WTC11 (cell line): ENCODE measurements at regions not wholly inside any gene's neighbourhood (a gene's known extent, or its start where the extent isn't known, plus 50 kb on each side); places are given as distances from the start of the nearest gene placed in this dataset.

Experiments used
- ATAC-seq: fragments of 200-7000 bp; cut with Tn5 transposase; 2 replicates; pipeline ENCODE4 v1.10.0; 2021; ENCODE audit warnings: mild to moderate bottlenecking, moderate library complexity
- CTCF ChIA-PET: fragments of 300-600 bp; sonication (Branson Sonifier 250); formaldehyde crosslinking; loops from one replicate; lab custom pipeline; 2021; ENCODE audit warnings: antibody characterized with exemption; lab: Charles Lee
- POLR2A ChIA-PET: fragments of 350-600 bp; sonication (Branson Sonifier 250); formaldehyde crosslinking; loops from one replicate; lab custom pipeline; 2021; ENCODE audit warnings: antibody characterized with exemption; lab: Charles Lee
- DNase-seq: peaks from one replicate; pipeline ENCODE4 v3.0.0; 2021; ENCODE audit warnings: low spot score
- H3K27ac Mint-ChIP-seq: 2 replicates; pipeline ENCODE4 v1.8.0; 2021; ENCODE audit warnings: mixed read lengths
- H3K27me3 Mint-ChIP-seq: 2 replicates; pipeline ENCODE4 v1.8.0; 2021; ENCODE audit warnings: low read depth, mild to moderate bottlenecking, moderate library complexity, mixed read lengths
- H3K36me3 Mint-ChIP-seq: 2 replicates; pipeline ENCODE4 v1.8.0; 2021; ENCODE audit warnings: mixed read lengths
- H3K4me1 Mint-ChIP-seq: 2 replicates; pipeline ENCODE4 v1.8.0; 2022; ENCODE audit warnings: mixed read lengths
- H3K4me3 Mint-ChIP-seq: 2 replicates; pipeline ENCODE4 v1.8.0; 2021; ENCODE audit warnings: mild to moderate bottlenecking, moderate library complexity, mixed read lengths
- H3K9me3 Mint-ChIP-seq: 2 replicates; pipeline ENCODE4 v1.8.0; 2021; ENCODE audit warnings: mixed read lengths
- CBFB ChIP-seq: sonication (generic); formaldehyde crosslinking; IDR thresholded peaks from 2 replicates; pipeline ENCODE4 v1.8.1; 2022; ENCODE audit warnings: mild to moderate bottlenecking, low read depth, missing genetic modification reagents
- CREM ChIP-seq: sonication (generic); formaldehyde crosslinking; IDR thresholded peaks from 2 replicates; pipeline ENCODE4 v1.8.1; 2022; ENCODE audit warnings: mild to moderate bottlenecking, missing genetic modification reagents, moderate library complexity
- JUN ChIP-seq: sonication (generic); formaldehyde crosslinking; IDR thresholded peaks from 2 replicates; pipeline ENCODE4 v1.8.0; 2023; ENCODE audit warnings: mild to moderate bottlenecking, missing genetic modification reagents
- KAT7 ChIP-seq: sonication (generic); formaldehyde crosslinking; IDR thresholded peaks from 2 replicates; pipeline ENCODE4 v1.8.1; 2023; ENCODE audit warnings: missing genetic modification reagents, mild to moderate bottlenecking, borderline replicate concordance
- MLX ChIP-seq: sonication (generic); formaldehyde crosslinking; IDR thresholded peaks from 2 replicates; pipeline ENCODE4 v1.8.1; 2023; ENCODE audit warnings: mild to moderate bottlenecking, missing genetic modification reagents, moderate library complexity
- MXD4 ChIP-seq: fragments of 250-450 bp; sonication (Bioruptor Pico); IDR thresholded peaks from 2 replicates; pipeline ENCODE4 v1.8.0; 2021; ENCODE audit warnings: mild to moderate bottlenecking, moderate library complexity, borderline replicate concordance
- NFYB ChIP-seq: sonication (generic); formaldehyde crosslinking; conservative IDR thresholded peaks from 2 replicates; pipeline ENCODE4 v1.8.0; 2022; ENCODE audit warnings: low read depth, missing genetic modification reagents
- NR2C2 ChIP-seq: sonication (generic); formaldehyde crosslinking; IDR thresholded peaks from 2 replicates; pipeline ENCODE4 v1.8.0; 2022; ENCODE audit warnings: mild to moderate bottlenecking, missing genetic modification reagents
- PRRX2 ChIP-seq: fragments of 250-450 bp; sonication (Bioruptor Pico); IDR thresholded peaks from 2 replicates; pipeline ENCODE4 v1.8.0; 2021; ENCODE audit warnings: mild to moderate bottlenecking
- RELA ChIP-seq: sonication (generic); formaldehyde crosslinking; IDR thresholded peaks from 2 replicates; pipeline ENCODE4 v1.8.1; 2022; ENCODE audit warnings: missing genetic modification reagents, mild to moderate bottlenecking, borderline replicate concordance
- RORB ChIP-seq: fragments of 250-450 bp; sonication (Bioruptor Pico); IDR thresholded peaks from 2 replicates; pipeline ENCODE4 v1.9.0; 2021; ENCODE audit warnings: mild to moderate bottlenecking
- TCF7 ChIP-seq: sonication (generic); formaldehyde crosslinking; IDR thresholded peaks from 2 replicates; pipeline ENCODE4 v1.8.0; 2022; ENCODE audit warnings: mild to moderate bottlenecking, low read depth, missing genetic modification reagents, moderate library complexity
- TEAD4 ChIP-seq: sonication (generic); formaldehyde crosslinking; IDR thresholded peaks from 2 replicates; pipeline ENCODE4 v1.8.0; 2022; ENCODE audit warnings: mild to moderate bottlenecking, missing genetic modification reagents
- TP53 ChIP-seq: sonication (generic); formaldehyde crosslinking; IDR thresholded peaks from 2 replicates; pipeline ENCODE4 v1.8.1; 2023; ENCODE audit warnings: mild to moderate bottlenecking, missing genetic modification reagents
- USF2 ChIP-seq: sonication (generic); formaldehyde crosslinking; IDR thresholded peaks from 2 replicates; pipeline ENCODE4 v1.8.1; 2023; ENCODE audit warnings: mild to moderate bottlenecking, missing genetic modification reagents, moderate library complexity
- ZNF317 ChIP-seq: sonication (generic); formaldehyde crosslinking; IDR thresholded peaks from 2 replicates; pipeline ENCODE4 v1.8.1; 2023; ENCODE audit warnings: low read depth, mild to moderate bottlenecking, moderate library complexity, missing genetic modification reagents, borderline replicate concordance
- ZNF423 ChIP-seq: fragments of 250-450 bp; sonication (Bioruptor Pico); IDR thresholded peaks from 2 replicates; pipeline ENCODE4 v2.1.2; 2022; ENCODE audit warnings: mild to moderate bottlenecking, moderate library complexity
- TF ChIP-seq, protein P1 (sequence below): sonication (generic); formaldehyde crosslinking; IDR thresholded peaks from 2 replicates; pipeline ENCODE4 v1.8.1; 2022; ENCODE audit warnings: missing genetic modification reagents, borderline replicate concordance
- TF ChIP-seq, protein P2 (sequence below): sonication (generic); formaldehyde crosslinking; IDR thresholded peaks from 2 replicates; pipeline ENCODE4 v1.8.0; 2022; ENCODE audit warnings: mild to moderate bottlenecking, missing genetic modification reagents
- TF ChIP-seq, protein P3 (sequence below): fragments of 250-450 bp; sonication (Bioruptor Pico); IDR thresholded peaks from 2 replicates; pipeline ENCODE4 v2.1.2; 2022; ENCODE audit warnings: mild to moderate bottlenecking, moderate library complexity
- TF ChIP-seq, protein P4 (sequence below): sonication (generic); formaldehyde crosslinking; IDR thresholded peaks from 2 replicates; pipeline ENCODE4 v1.8.1; 2022; ENCODE audit warnings: low read depth, mild to moderate bottlenecking, moderate library complexity, missing genetic modification reagents, borderline replicate concordance

DNA sequence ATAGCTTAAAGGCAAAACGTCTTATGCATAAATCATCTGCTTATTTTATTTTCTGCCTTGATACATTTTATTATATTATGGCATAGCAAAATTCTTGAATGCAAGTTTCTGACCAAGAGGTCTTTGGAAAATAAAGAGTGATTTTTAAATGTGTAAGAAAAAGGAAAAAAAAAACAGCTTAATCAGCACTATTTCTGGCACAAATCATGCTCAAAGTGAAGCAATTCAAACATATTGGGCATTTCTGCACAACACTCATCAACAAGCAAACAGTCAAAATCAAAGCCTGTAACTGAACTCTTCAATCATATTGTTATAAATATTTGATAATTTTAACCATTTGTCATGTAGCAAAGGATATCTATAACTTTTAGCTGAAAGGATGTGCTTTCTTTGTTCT lies 250.9 kb downstream of the PTPRC start:
- no peak for ATAC-seq
- peaks cover 8% of the 10 kb centered on the region for H3K4me1 Mint-ChIP-seq
- no peak for DNase-seq
- no peak for TF ChIP-seq ZNF317
- TF ChIP-seq CREM (CRISPR knock-in tag) = no peak
- TF ChIP-seq USF2 (CRISPR knock-in tag) = no peak
- TF ChIP-seq TEAD4 (CRISPR knock-in tag) = no peak
- no peak for TF ChIP-seq NR2C2
- no peak for TF ChIP-seq RELA (CRISPR knock-in tag)
- no peak for TF ChIP-seq NFYB (CRISPR knock-in tag)
- no peak for TF ChIP-seq MXD4 (CRISPR knock-in tag)
- TF ChIP-seq PRRX2 (CRISPR knock-in tag) = no peak
- TF ChIP-seq, protein P1, sequence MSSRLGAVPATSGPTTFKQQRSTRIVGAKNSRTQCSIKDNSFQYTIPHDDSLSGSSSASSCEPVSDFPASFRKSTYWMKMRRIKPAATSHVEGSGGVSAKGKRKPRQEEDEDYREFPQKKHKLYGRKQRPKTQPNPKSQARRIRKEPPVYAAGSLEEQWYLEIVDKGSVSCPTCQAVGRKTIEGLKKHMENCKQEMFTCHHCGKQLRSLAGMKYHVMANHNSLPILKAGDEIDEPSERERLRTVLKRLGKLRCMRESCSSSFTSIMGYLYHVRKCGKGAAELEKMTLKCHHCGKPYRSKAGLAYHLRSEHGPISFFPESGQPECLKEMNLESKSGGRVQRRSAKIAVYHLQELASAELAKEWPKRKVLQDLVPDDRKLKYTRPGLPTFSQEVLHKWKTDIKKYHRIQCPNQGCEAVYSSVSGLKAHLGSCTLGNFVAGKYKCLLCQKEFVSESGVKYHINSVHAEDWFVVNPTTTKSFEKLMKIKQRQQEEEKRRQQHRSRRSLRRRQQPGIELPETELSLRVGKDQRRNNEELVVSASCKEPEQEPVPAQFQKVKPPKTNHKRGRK (CRISPR knock-in tag) = no peak
- TF ChIP-seq TCF7 (CRISPR knock-in tag) = no peak
- TF ChIP-seq, protein P2, sequence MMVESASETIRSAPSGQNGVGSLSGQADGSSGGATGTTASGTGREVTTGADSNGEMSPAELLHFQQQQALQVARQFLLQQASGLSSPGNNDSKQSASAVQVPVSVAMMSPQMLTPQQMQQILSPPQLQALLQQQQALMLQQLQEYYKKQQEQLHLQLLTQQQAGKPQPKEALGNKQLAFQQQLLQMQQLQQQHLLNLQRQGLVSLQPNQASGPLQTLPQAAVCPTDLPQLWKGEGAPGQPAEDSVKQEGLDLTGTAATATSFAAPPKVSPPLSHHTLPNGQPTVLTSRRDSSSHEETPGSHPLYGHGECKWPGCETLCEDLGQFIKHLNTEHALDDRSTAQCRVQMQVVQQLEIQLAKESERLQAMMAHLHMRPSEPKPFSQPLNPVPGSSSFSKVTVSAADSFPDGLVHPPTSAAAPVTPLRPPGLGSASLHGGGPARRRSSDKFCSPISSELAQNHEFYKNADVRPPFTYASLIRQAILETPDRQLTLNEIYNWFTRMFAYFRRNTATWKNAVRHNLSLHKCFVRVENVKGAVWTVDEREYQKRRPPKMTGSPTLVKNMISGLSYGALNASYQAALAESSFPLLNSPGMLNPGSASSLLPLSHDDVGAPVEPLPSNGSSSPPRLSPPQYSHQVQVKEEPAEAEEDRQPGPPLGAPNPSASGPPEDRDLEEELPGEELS = no peak
- H3K27me3 Mint-ChIP-seq = no peaks in the 10 kb centered on the region
- H3K36me3 Mint-ChIP-seq = no peaks in the 10 kb centered on the region
- no peaks in the 10 kb centered on the region for H3K9me3 Mint-ChIP-seq
- no peak overlapping the region for H3K4me3 Mint-ChIP-seq
- ChIA-PET POLR2A (no interaction called here), CTCF (interaction anchor here (0.6 kb wide), 1 partner anchor 36 kb away, joined by 3 read pairs; no protein-coding TSS in a partner anchor)
- H3K27ac Mint-ChIP-seq = no peak overlapping the region

DNA sequence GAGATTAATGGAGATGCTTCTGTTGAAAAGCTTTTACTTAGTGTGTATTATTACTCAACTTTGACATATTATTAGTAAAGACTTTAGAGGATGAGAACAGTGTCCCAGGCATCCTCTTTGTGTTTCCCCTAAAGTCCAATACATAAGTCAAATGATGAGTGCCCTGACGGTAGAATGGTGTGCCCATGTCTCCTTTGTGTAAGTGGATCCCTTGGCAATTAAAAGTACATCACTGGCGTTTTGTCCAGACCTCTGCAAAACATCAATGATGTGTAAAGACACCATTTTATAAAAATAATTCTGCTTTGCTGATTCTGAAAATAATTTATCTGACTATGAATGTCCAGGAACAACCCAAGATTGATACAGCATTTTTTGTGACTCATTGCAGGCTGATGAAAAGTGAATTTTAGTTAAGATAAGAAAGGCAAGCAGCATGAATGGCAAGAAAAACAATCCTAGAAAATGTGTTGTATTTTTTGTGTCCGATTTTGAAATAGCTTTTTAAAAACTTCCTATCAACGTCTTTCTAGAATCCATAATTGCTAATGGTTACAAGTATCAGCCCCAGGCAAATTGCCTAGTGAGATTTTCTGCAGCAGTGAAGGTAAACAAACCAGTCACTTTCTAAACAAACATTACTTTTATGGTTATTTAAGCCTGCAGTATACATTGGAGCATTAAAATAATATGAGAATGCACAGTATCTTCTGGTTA lies 251.5 kb downstream of the PTPRC start:
- H3K4me3 Mint-ChIP-seq = no peak overlapping the region
- TF ChIP-seq TP53 (CRISPR knock-in tag) (no peak), ZNF317 (no peak), RORB (CRISPR knock-in tag) (no peak), MLX (CRISPR knock-in tag) (no peak)
- TF ChIP-seq, protein P3, sequence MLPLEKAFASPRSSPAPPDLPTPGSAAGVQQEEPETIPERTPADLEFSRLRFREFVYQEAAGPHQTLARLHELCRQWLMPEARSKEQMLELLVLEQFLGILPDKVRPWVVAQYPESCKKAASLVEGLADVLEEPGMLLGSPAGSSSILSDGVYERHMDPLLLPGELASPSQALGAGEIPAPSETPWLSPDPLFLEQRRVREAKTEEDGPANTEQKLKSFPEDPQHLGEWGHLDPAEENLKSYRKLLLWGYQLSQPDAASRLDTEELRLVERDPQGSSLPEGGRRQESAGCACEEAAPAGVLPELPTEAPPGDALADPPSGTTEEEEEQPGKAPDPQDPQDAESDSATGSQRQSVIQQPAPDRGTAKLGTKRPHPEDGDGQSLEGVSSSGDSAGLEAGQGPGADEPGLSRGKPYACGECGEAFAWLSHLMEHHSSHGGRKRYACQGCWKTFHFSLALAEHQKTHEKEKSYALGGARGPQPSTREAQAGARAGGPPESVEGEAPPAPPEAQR (CRISPR knock-in tag) = no peak
- CTCF ChIA-PET = interaction anchor here (0.6 kb wide), 1 partner anchor 36 kb away, joined by 3 read pairs; no protein-coding TSS in a partner anchor
- H3K4me1 Mint-ChIP-seq = peaks cover 8% of the 10 kb centered on the region
- POLR2A ChIA-PET = no interaction called here
- H3K27me3 Mint-ChIP-seq = no peaks in the 10 kb centered on the region
- H3K27ac Mint-ChIP-seq = no peak overlapping the region
- H3K36me3 Mint-ChIP-seq = no peaks in the 10 kb centered on the region
- H3K9me3 Mint-ChIP-seq = no peaks in the 10 kb centered on the region
- ATAC-seq (no peak), DNase-seq (no peak)

DNA sequence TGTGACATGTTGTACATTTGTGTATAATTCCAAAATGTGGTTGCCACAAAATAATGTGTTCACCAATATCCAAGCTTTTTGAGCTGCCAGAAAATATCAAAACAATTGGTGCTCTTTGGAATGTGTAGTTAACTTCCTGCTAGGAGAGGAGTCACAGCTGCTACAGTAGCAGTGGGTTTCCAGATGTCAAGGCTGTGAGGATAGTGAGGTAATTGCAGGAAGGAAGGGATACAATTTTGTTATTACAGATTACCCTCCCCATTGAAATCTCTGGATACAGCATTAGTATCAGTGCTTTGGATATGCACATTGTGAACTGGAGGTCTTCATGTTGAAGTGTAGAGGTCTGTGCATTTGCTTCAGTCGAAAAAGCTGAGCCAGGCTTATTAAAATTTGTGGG lies 253.2 kb downstream of the PTPRC start:
- H3K27ac Mint-ChIP-seq = no peak overlapping the region
- no peak overlapping the region for H3K4me3 Mint-ChIP-seq
- DNase-seq (no peak), ATAC-seq (peak; percentile 44)
- POLR2A ChIA-PET = no interaction called here
- H3K36me3 Mint-ChIP-seq = no peaks in the 10 kb centered on the region
- H3K9me3 Mint-ChIP-seq = no peaks in the 10 kb centered on the region
- CTCF ChIA-PET = interaction anchor here (1.4 kb wide), 1 partner anchor 11 kb away, joined by 3 read pairs; no protein-coding TSS in a partner anchor
- no peaks in the 10 kb centered on the region for H3K27me3 Mint-ChIP-seq
- H3K4me1 Mint-ChIP-seq = peaks cover 8% of the 10 kb centered on the region
- TF ChIP-seq KAT7 (no peak), RORB (CRISPR knock-in tag) (no peak), ZNF423 (CRISPR knock-in tag) (no peak), USF2 (CRISPR knock-in tag) (no peak), JUN (CRISPR knock-in tag) (no peak), CBFB (no peak), TEAD4 (CRISPR knock-in tag) (no peak)
- TF ChIP-seq, protein P4, sequence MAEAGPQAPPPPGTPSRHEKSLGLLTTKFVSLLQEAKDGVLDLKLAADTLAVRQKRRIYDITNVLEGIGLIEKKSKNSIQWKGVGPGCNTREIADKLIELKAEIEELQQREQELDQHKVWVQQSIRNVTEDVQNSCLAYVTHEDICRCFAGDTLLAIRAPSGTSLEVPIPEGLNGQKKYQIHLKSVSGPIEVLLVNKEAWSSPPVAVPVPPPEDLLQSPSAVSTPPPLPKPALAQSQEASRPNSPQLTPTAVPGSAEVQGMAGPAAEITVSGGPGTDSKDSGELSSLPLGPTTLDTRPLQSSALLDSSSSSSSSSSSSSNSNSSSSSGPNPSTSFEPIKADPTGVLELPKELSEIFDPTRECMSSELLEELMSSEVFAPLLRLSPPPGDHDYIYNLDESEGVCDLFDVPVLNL (CRISPR knock-in tag) = no peak
- TF ChIP-seq, protein P3 (CRISPR knock-in tag) = no peak
